Colonic mucosa (tissue), 4 donors: ENCODE measurements at regions not wholly inside any gene's neighbourhood (a gene's known extent, or its start where the extent isn't known, plus 50 kb on each side); places are given as distances from the start of the nearest gene placed in this dataset.

ENCODE experiments used
- DNase-seq: peaks from one replicate; pipeline ENCODE4 v3.0.0-alpha.2; 2020
- H3K27ac ChIP-seq: fragments of 200-600 bp; one replicate; pipeline ENCODE4 v1.8.0; 2021
- H3K27me3 ChIP-seq: fragments of 200-600 bp; one replicate; pipeline ENCODE4 v1.8.0; 2021
- H3K36me3 ChIP-seq: fragments of 200-600 bp; one replicate; pipeline ENCODE4 v1.8.0; 2021
- H3K4me1 ChIP-seq: fragments of 200-600 bp; one replicate; pipeline ENCODE4 v1.8.0; 2021; ENCODE audit warnings: mild to moderate bottlenecking
- H3K4me3 ChIP-seq: fragments of 200-600 bp; one replicate; pipeline ENCODE4 v1.8.0; 2021
- H3K9ac ChIP-seq, 2 donors: one replicate each; pipeline ENCODE4 v1.7.0; 2013; ENCODE audit warnings: control low read depth in 2 of 2, low read depth in 2 of 2, low read length in 2 of 2
- H3K9me3 ChIP-seq: fragments of 200-600 bp; one replicate; pipeline ENCODE4 v1.8.0; 2021
- CTCF ChIP-seq: fragments of 200-600 bp; IDR thresholded peaks from one replicate; pipeline ENCODE4 v1.8.0; 2022; ENCODE audit warnings: antibody characterized with exemption, mild to moderate bottlenecking
- intact Hi-C: fragments of 100-400 bp; cut with DNase I; formaldehyde crosslinking; loops from one replicate; pipeline ENCODE4 v1.14.1; 2022
- donor health status: healthy.
- donor health status: DM: no; HTN: no; CAD: no.
- donor health status: DM: no; HTN: no; CAD: no.

- no peaks in the 10 kb centered on the region for H3K4me1 ChIP-seq
- H3K27ac ChIP-seq: no peak overlapping the region
- H3K9ac ChIP-seq: no peak overlapping the region
- no peak overlapping the region for H3K4me3 ChIP-seq
- TF ChIP-seq CTCF: no peak
- H3K9me3 ChIP-seq: no peaks in the 10 kb centered on the region
- H3K36me3 ChIP-seq: no peaks in the 10 kb centered on the region
- DNase-seq: no peak
- intact Hi-C loops: no loop called here
- no peaks in the 10 kb centered on the region for H3K27me3 ChIP-seq
Measured at GRCh38 chr7:98493030-98493778, 92.3 kb upstream of the BAIAP2L1 start.

GRCh38 chr7:98488167-98488566 lies 87.3 kb upstream of the BAIAP2L1 start:
- no peak overlapping the region for H3K9ac ChIP-seq
- H3K36me3 ChIP-seq: no peaks in the 10 kb centered on the region
- H3K27me3 ChIP-seq: no peaks in the 10 kb centered on the region
- no peak overlapping the region for H3K4me3 ChIP-seq
- H3K27ac ChIP-seq: no peak overlapping the region
- no peaks in the 10 kb centered on the region for H3K9me3 ChIP-seq
- no peak for DNase-seq
- no peaks in the 10 kb centered on the region for H3K4me1 ChIP-seq
- intact Hi-C loops: no loop called here
- TF ChIP-seq CTCF: no peak

GRCh38 chr7:98483964-98484545 lies 83.2 kb upstream of the BAIAP2L1 start:
- Histone ChIP-seq H3K9me3 (no peaks in the 10 kb centered on the region), H3K4me3 (no peak overlapping the region), H3K36me3 (no peaks in the 10 kb centered on the region), H3K4me1 (no peaks in the 10 kb centered on the region), H3K27me3 (no peaks in the 10 kb centered on the region), H3K9ac (no peak overlapping the region), H3K27ac (no peak overlapping the region)
- intact Hi-C loops: no loop called here
- DNase-seq: no peak
- no peak for TF ChIP-seq CTCF

GRCh38 chr7:98483276-98483963 lies 82.5 kb upstream of the BAIAP2L1 start:
- H3K36me3 ChIP-seq: no peaks in the 10 kb centered on the region
- TF ChIP-seq CTCF: no peak
- DNase-seq: no peak
- no peaks in the 10 kb centered on the region for H3K9me3 ChIP-seq
- no peak overlapping the region for H3K4me3 ChIP-seq
- no peak overlapping the region for H3K27ac ChIP-seq
- H3K4me1 ChIP-seq: no peaks in the 10 kb centered on the region
- intact Hi-C loops: no loop called here
- H3K9ac ChIP-seq: no peak overlapping the region
- no peaks in the 10 kb centered on the region for H3K27me3 ChIP-seq

- H3K4me1 ChIP-seq: no peaks in the 10 kb centered on the region
- no peak for TF ChIP-seq CTCF
- no peaks in the 10 kb centered on the region for H3K9me3 ChIP-seq
- H3K27me3 ChIP-seq: no peaks in the 10 kb centered on the region
- intact Hi-C loops: no loop called here
- H3K4me3 ChIP-seq: no peak overlapping the region
- H3K9ac ChIP-seq: no peak overlapping the region
- H3K36me3 ChIP-seq: no peaks in the 10 kb centered on the region
- DNase-seq: no peak
- H3K27ac ChIP-seq: no peak overlapping the region
Measured at GRCh38 chr7:98479318-98479717, 78.4 kb upstream of the BAIAP2L1 start.
